ENCODE measurements at regions not wholly inside any gene's neighbourhood (a gene's known extent, or its start where the extent isn't known, plus 50 kb on each side); places are given as distances from the start of the nearest gene placed in this dataset.

DNA sequence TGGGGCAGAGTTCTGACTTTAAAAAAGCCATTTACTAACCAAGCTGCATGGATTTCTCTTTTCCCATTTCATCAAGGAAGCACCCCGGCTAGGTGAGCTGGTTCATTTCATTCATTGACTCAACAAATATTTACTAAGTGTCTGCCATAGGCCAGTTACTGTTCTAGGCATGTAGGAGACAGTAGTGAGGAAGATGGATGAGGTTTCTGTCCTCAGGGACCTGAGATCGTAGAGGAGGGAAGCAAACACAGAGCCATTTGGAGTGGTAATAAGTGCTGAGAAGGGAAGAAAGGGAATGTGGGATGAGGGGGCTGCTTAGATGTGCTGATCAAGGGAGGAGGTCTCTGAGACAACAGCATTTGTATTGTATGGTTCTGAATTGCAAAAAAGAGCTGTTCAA lies 120.4 kb downstream of the C9orf152 start:
- no peaks in the 10 kb centered on the region for H3K9me1 ChIP-seq (replicated peaks; ENCODE audit: control insufficient read depth, extremely low read depth, insufficient read depth, low read length)
- no peaks in the 10 kb centered on the region for H3K27me3 ChIP-seq (ENCODE audit: control insufficient read depth in 2 of 2, insufficient read depth in 2 of 2, low read length in 2 of 2)
- no peak overlapping the region for H3K4me2 ChIP-seq (ENCODE audit: insufficient read depth, low read length)
- intact Hi-C loops (cut with micrococcal nuclease) (no loop called here), dilution Hi-C loops (cut with MboI; ENCODE audit: extremely low pct_ligation_motif_present, low sequenced_read_pairs) (no loop called here)
- H3K36me3 ChIP-seq (ENCODE audit: control insufficient read depth in 2 of 2, extremely low read depth in 1 of 2, insufficient read depth in 2 of 2, low read length in 2 of 2) = peaks cover 0 to 5% of the 10 kb centered on the region in 2 experiments
- FAIRE-seq = no peak
- H3K9me3 ChIP-seq (replicated peaks; ENCODE audit: control insufficient read depth, insufficient read depth, low read length) = no peaks in the 10 kb centered on the region
- H3K4me1 ChIP-seq (ENCODE audit: control insufficient read depth, extremely low read depth, insufficient read depth, low read length) = peaks cover 34% of the 10 kb centered on the region
- DNase-seq (ENCODE audit: low read depth, low spot score) = no peak
- H3K4me3 ChIP-seq (replicated peaks in 1 of 3; ENCODE audit: insufficient read depth in 1 of 3, low read depth in 1 of 3, low read length in 3 of 3) = no peak overlapping the region
- no peak overlapping the region for H2AFZ ChIP-seq (ENCODE audit: low read depth, low read length)
- BruUV-seq (replicated peaks) = no TSS peak
- TF ChIP-seq POLR2AphosphoS5 (IDR thresholded peaks at IDR 0.05; ENCODE audit: insufficient read depth, low read depth, low read length) = no peak
- TF ChIP-seq GATA2 (IDR thresholded peaks at IDR 0.05; ENCODE audit: insufficient read depth, insufficient read length, low read depth, low read length) = no peak
- no peak for TF ChIP-seq POLR2A (IDR thresholded peaks at IDR 0.05; ENCODE audit: low read depth, low read length)
- TF ChIP-seq, protein P1, sequence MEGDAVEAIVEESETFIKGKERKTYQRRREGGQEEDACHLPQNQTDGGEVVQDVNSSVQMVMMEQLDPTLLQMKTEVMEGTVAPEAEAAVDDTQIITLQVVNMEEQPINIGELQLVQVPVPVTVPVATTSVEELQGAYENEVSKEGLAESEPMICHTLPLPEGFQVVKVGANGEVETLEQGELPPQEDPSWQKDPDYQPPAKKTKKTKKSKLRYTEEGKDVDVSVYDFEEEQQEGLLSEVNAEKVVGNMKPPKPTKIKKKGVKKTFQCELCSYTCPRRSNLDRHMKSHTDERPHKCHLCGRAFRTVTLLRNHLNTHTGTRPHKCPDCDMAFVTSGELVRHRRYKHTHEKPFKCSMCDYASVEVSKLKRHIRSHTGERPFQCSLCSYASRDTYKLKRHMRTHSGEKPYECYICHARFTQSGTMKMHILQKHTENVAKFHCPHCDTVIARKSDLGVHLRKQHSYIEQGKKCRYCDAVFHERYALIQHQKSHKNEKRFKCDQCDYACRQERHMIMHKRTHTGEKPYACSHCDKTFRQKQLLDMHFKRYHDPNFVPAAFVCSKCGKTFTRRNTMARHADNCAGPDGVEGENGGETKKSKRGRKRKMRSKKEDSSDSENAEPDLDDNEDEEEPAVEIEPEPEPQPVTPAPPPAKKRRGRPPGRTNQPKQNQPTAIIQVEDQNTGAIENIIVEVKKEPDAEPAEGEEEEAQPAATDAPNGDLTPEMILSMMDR (IDR thresholded peaks at IDR 0.05; ENCODE audit: extremely low read depth in 1 of 2, insufficient read depth in 1 of 2, low read depth in 1 of 2, low read length in 2 of 2) = no peak
- TF ChIP-seq MYC (IDR thresholded peaks at IDR 0.05; ENCODE audit: low read depth, low read length) = no peak
- TF ChIP-seq, protein P2, sequence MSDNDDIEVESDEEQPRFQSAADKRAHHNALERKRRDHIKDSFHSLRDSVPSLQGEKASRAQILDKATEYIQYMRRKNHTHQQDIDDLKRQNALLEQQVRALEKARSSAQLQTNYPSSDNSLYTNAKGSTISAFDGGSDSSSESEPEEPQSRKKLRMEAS (IDR thresholded peaks at IDR 0.05; ENCODE audit: insufficient read depth, insufficient read length) = no peak
- TF ChIP-seq FOS (IDR thresholded peaks at IDR 0.05; ENCODE audit: borderline replicate concordance, insufficient read depth, low read length) = no peak
- TF ChIP-seq EZH2 (IDR thresholded peaks at IDR 0.05; ENCODE audit: borderline replicate concordance, low read depth, low read length, severe bottlenecking) = no peak
- TF ChIP-seq JUN (IDR thresholded peaks at IDR 0.05; ENCODE audit: borderline replicate concordance, insufficient read depth, insufficient read length, low read depth) = no peak
- no peak overlapping the region for H3K27ac ChIP-seq (ENCODE audit: insufficient read depth, low read depth, low read length)
- H3K79me2 ChIP-seq (ENCODE audit: control insufficient read depth, insufficient read depth, low read length) = peaks cover 97% of the 10 kb centered on the region
- no peak overlapping the region for H3K9ac ChIP-seq (replicated peaks; ENCODE audit: extremely low read depth, insufficient read depth, low read length)
- POLR2A ChIA-PET = interaction anchor here (1.0 kb wide), 1 partner anchor 17 kb away, joined by 4 read pairs; no protein-coding TSS in a partner anchor
- H4K20me1 ChIP-seq (replicated peaks; ENCODE audit: control insufficient read depth, extremely low read depth, insufficient read depth, low read length) = peaks cover 7% of the 10 kb centered on the region
- CTCF ChIA-PET = interaction anchor here (1.0 to 3.6 kb wide), 4 partner anchors 40 to 184 kb away, joined by 3 to 15 read pairs (median 3); no protein-coding TSS in a partner anchor

All from endothelial cell of umbilical vein (primary cell).